ENCODE measurements at regions not wholly inside any gene's neighbourhood (a gene's known extent, or its start where the extent isn't known, plus 50 kb on each side); places are given as distances from the start of the nearest gene placed in this dataset.

DNA sequence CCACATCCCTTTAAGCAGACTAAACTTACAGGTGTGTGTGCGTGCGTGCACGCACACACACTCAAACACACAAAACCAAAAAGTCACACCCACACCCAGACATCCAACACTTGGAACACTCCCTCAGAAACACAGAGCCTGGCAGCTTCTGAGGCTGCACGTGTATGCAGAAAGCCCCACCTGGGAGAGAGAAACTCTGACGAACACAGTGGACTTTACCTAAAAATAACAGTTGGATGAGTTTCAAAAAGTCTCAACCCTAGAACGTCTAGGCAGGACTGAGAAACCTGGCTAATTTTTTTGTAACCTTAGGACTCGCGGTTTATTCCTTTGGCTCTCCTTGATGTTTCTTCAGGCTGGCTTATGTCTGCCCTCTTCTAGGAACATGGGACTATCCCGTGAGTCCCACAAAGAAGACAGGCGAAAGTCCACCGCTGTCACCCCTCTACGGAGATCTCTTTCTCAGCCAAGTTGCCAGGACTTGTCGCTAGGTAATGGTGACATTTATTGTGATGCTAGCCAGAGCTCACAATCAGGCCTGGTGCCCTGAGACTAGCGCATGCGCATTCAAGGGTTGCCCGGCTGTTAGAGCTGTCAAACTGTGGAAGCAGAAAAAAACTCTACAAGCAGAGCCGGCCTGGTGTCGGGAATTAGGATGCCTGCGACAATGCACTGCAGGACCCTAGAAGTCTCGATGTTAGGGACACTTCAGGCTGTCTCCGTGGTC is 595.8 kb upstream of the TSPY4 start:
- no CpG with 5 or more reads among the region's 21 CpGs for WGBS (ENCODE audit: extremely low coverage, insufficient coverage, low lambda C conversion rate)
- Histone ChIP-seq H3K4me3 (ENCODE audit: low read length) (no peak overlapping the region), H3K18ac (ENCODE audit: low read length) (no peak overlapping the region), H4K8ac (ENCODE audit: low read depth, low read length) (no peak overlapping the region), H3K4me2 (ENCODE audit: low read length) (no peak overlapping the region), H3K36me3 (ENCODE audit: control insufficient read depth, insufficient read depth, low read length) (no peaks in the 10 kb centered on the region), H3K79me2 (ENCODE audit: control insufficient read depth, insufficient read depth, low read length) (no peaks in the 10 kb centered on the region), H3K4me1 (ENCODE audit: control insufficient read depth, low read depth, low read length) (no peaks in the 10 kb centered on the region), H3K79me1 (ENCODE audit: low read length) (no peaks in the 10 kb centered on the region), H2BK5ac (ENCODE audit: low read length) (no peak overlapping the region), H3K23ac (ENCODE audit: low read length) (no peak overlapping the region), H4K5ac (ENCODE audit: low read length) (no peak overlapping the region), H3K56ac (ENCODE audit: low read length) (no peak overlapping the region), H3K9ac (ENCODE audit: low read length) (no peak overlapping the region), H3K27me3 (ENCODE audit: insufficient read depth, low read length, poor library complexity) (no peaks in the 10 kb centered on the region), H3K27ac (ENCODE audit: low read depth, low read length) (no peak overlapping the region), H3K4ac (ENCODE audit: low read depth, low read length) (no peak overlapping the region), H2BK15ac (replicated peaks; ENCODE audit: low read depth) (no peak overlapping the region), H2BK120ac (ENCODE audit: low read depth, low read length) (no peak overlapping the region), H2AK5ac (ENCODE audit: low read length) (no peak overlapping the region)
- DNase-seq, result no peak

DNA sequence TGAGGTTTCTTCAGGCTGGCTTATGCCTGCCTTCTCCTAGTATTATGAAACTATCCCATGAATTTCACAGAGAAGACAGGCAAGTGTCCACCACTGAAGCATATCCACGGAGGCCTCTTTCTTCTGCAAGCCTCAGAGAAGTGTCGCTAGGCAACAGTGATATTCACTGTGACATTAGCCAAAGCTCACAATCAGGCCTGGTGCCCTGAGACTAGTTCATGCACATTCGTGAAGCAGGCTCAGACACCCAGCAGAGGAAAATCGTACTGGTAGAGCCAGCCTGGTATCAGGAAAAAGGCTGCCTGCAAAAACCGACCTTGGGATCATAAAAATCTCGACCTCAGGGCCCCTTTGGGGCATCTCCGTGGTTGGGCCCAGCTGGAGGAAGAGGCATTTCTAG is 573.1 kb upstream of the TSPY4 start:
- no CpG with 5 or more reads among the region's 7 CpGs for WGBS (ENCODE audit: extremely low coverage, insufficient coverage, low lambda C conversion rate)
- no peak overlapping the region for H4K8ac ChIP-seq (ENCODE audit: low read depth, low read length)
- H2BK5ac ChIP-seq (ENCODE audit: low read length), result no peak overlapping the region
- no peaks in the 10 kb centered on the region for H3K27me3 ChIP-seq (ENCODE audit: insufficient read depth, low read length, poor library complexity)
- no peak overlapping the region for H3K9ac ChIP-seq (ENCODE audit: low read length)
- no peak overlapping the region for H3K27ac ChIP-seq (ENCODE audit: low read depth, low read length)
- H3K79me1 ChIP-seq (ENCODE audit: low read length), result no peaks in the 10 kb centered on the region
- no peak overlapping the region for H3K4me2 ChIP-seq (ENCODE audit: low read length)
- H3K4me3 ChIP-seq (ENCODE audit: low read length), result no peak overlapping the region
- no peak overlapping the region for H2AK5ac ChIP-seq (ENCODE audit: low read length)
- H3K23ac ChIP-seq (ENCODE audit: low read length), result no peak overlapping the region
- H3K4me1 ChIP-seq (ENCODE audit: control insufficient read depth, low read depth, low read length), result no peaks in the 10 kb centered on the region
- H3K18ac ChIP-seq (ENCODE audit: low read length), result no peak overlapping the region
- no peak overlapping the region for H3K4ac ChIP-seq (ENCODE audit: low read depth, low read length)
- no peaks in the 10 kb centered on the region for H3K36me3 ChIP-seq (ENCODE audit: control insufficient read depth, insufficient read depth, low read length)
- no peak overlapping the region for H4K5ac ChIP-seq (ENCODE audit: low read length)
- H2BK15ac ChIP-seq (replicated peaks; ENCODE audit: low read depth), result no peak overlapping the region
- no peaks in the 10 kb centered on the region for H3K79me2 ChIP-seq (ENCODE audit: control insufficient read depth, insufficient read depth, low read length)
- H3K56ac ChIP-seq (ENCODE audit: low read length), result no peak overlapping the region
- H2BK120ac ChIP-seq (ENCODE audit: low read depth, low read length), result no peak overlapping the region
- DNase-seq, result no peak

DNA sequence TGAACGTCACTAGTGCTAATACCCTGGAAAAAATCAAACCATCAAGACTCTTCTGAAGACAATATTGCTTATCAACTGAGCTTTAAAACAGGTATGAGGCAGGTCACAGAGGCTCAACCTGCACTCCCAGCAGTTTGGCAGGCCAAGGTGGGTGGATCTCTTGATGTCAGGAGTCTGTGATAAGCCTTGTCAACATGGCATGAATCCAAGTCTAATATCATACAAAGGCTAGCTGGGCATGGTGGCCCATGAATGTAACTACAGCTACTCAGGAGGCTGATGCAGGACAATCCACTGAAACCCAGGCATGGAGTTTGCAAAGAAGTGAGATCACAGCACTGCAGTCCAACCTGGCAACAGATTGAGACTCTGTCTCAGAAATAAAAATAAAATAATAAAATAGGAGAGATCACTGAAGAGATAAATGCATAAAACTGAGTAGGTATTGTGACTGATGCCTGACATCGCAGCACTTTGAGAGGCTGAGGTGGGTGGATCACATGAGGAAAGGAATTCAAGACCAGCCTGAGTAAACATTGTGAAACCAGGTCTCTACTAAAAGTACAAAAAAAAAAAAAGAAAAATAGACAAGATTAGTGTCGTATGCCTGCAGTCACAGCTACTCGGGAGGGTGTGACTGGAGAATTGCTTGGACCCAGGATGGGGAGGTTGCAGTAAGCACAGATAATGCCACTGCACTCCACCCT is 555.9 kb upstream of the TSPY4 start:
- no peaks in the 10 kb centered on the region for H3K79me1 ChIP-seq (ENCODE audit: low read length)
- H4K5ac ChIP-seq (ENCODE audit: low read length), result no peak overlapping the region
- H3K27ac ChIP-seq (ENCODE audit: low read depth, low read length), result no peak overlapping the region
- H3K56ac ChIP-seq (ENCODE audit: low read length), result no peak overlapping the region
- no peaks in the 10 kb centered on the region for H3K27me3 ChIP-seq (ENCODE audit: insufficient read depth, low read length, poor library complexity)
- no peak overlapping the region for H3K18ac ChIP-seq (ENCODE audit: low read length)
- H3K4ac ChIP-seq (ENCODE audit: low read depth, low read length), result no peak overlapping the region
- H3K4me2 ChIP-seq (ENCODE audit: low read length), result no peak overlapping the region
- no peaks in the 10 kb centered on the region for H3K79me2 ChIP-seq (ENCODE audit: control insufficient read depth, insufficient read depth, low read length)
- no peak overlapping the region for H4K8ac ChIP-seq (ENCODE audit: low read depth, low read length)
- WGBS (ENCODE audit: extremely low coverage, insufficient coverage, low lambda C conversion rate), result no CpG with 5 or more reads among the region's 4 CpGs
- no peak overlapping the region for H2BK5ac ChIP-seq (ENCODE audit: low read length)
- no peak overlapping the region for H2BK120ac ChIP-seq (ENCODE audit: low read depth, low read length)
- H3K9ac ChIP-seq (ENCODE audit: low read length), result no peak overlapping the region
- DNase-seq, result no peak
- no peak overlapping the region for H3K23ac ChIP-seq (ENCODE audit: low read length)
- no peaks in the 10 kb centered on the region for H3K36me3 ChIP-seq (ENCODE audit: control insufficient read depth, insufficient read depth, low read length)
- no peak overlapping the region for H2AK5ac ChIP-seq (ENCODE audit: low read length)
- no peaks in the 10 kb centered on the region for H3K4me1 ChIP-seq (ENCODE audit: control insufficient read depth, low read depth, low read length)
- no peak overlapping the region for H3K4me3 ChIP-seq (ENCODE audit: low read length)
- H2BK15ac ChIP-seq (replicated peaks; ENCODE audit: low read depth), result no peak overlapping the region

DNA sequence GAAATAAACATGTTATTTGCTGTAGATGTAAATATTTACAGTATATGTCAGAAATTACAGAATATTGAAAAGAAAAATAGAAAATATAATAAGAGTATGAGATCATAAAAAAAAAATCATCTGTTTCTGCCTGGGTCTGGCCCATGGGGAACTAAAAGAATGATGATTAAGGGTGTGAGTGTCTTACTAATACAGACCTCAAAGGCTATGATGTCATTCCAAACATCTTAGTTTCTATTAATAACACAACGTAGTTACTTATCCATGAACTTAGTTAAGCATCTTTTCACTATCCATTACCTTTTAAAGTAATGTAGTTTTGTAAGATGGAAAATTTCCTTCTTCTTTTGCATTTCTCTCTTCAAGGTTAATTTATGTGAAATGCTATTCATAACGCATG is 542.7 kb upstream of the TSPY4 start:
- Histone ChIP-seq H3K56ac (ENCODE audit: low read length) (no peak overlapping the region), H3K27ac (ENCODE audit: low read depth, low read length) (no peak overlapping the region), H3K79me1 (ENCODE audit: low read length) (no peaks in the 10 kb centered on the region), H2BK120ac (ENCODE audit: low read depth, low read length) (no peak overlapping the region), H3K36me3 (ENCODE audit: control insufficient read depth, insufficient read depth, low read length) (no peaks in the 10 kb centered on the region), H2BK5ac (ENCODE audit: low read length) (no peak overlapping the region), H3K4me2 (ENCODE audit: low read length) (no peak overlapping the region), H3K18ac (ENCODE audit: low read length) (no peak overlapping the region), H3K23ac (ENCODE audit: low read length) (no peak overlapping the region), H3K4me3 (ENCODE audit: low read length) (no peak overlapping the region), H3K4me1 (ENCODE audit: control insufficient read depth, low read depth, low read length) (no peaks in the 10 kb centered on the region), H3K27me3 (ENCODE audit: insufficient read depth, low read length, poor library complexity) (no peaks in the 10 kb centered on the region), H3K9ac (ENCODE audit: low read length) (no peak overlapping the region), H3K4ac (ENCODE audit: low read depth, low read length) (no peak overlapping the region), H2BK15ac (replicated peaks; ENCODE audit: low read depth) (no peak overlapping the region), H4K5ac (ENCODE audit: low read length) (no peak overlapping the region), H2AK5ac (ENCODE audit: low read length) (no peak overlapping the region), H4K8ac (ENCODE audit: low read depth, low read length) (no peak overlapping the region), H3K79me2 (ENCODE audit: control insufficient read depth, insufficient read depth, low read length) (no peaks in the 10 kb centered on the region)
- WGBS (ENCODE audit: extremely low coverage, insufficient coverage, low lambda C conversion rate), result no CpG with 5 or more reads among the region's 2 CpGs
- no peak for DNase-seq

DNA sequence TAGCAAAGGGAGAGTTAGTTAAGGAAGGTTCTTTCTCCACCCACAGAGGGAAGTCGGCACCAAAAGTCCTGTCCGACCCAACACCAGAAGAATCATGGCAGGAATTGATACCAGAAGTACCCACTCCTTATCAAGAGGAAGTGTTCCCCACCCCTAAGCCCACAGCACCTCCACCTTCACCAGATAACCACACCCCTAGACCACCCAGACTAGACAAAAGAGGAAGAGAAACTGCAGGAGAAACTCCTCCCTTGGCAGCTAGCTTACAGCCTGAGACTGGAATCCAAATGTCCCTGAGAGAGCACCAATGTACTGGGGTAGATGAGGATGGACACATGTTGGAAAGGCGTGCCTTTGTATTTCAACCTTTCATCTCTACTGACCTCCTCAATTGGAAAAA is 532.9 kb upstream of the TSPY4 start:
- H2BK120ac ChIP-seq (ENCODE audit: low read depth, low read length), result no peak overlapping the region
- no peaks in the 10 kb centered on the region for H3K36me3 ChIP-seq (ENCODE audit: control insufficient read depth, insufficient read depth, low read length)
- no peak overlapping the region for H3K23ac ChIP-seq (ENCODE audit: low read length)
- no peak overlapping the region for H2BK5ac ChIP-seq (ENCODE audit: low read length)
- no peak overlapping the region for H3K4me2 ChIP-seq (ENCODE audit: low read length)
- H3K4me1 ChIP-seq (ENCODE audit: control insufficient read depth, low read depth, low read length), result no peaks in the 10 kb centered on the region
- no CpG with 5 or more reads among the region's 3 CpGs for WGBS (ENCODE audit: extremely low coverage, insufficient coverage, low lambda C conversion rate)
- no peaks in the 10 kb centered on the region for H3K79me2 ChIP-seq (ENCODE audit: control insufficient read depth, insufficient read depth, low read length)
- no peak overlapping the region for H3K27ac ChIP-seq (ENCODE audit: low read depth, low read length)
- H3K79me1 ChIP-seq (ENCODE audit: low read length), result no peaks in the 10 kb centered on the region
- no peaks in the 10 kb centered on the region for H3K27me3 ChIP-seq (ENCODE audit: insufficient read depth, low read length, poor library complexity)
- H3K4me3 ChIP-seq (ENCODE audit: low read length), result no peak overlapping the region
- H4K8ac ChIP-seq (ENCODE audit: low read depth, low read length), result no peak overlapping the region
- H3K9ac ChIP-seq (ENCODE audit: low read length), result no peak overlapping the region
- no peak overlapping the region for H3K4ac ChIP-seq (ENCODE audit: low read depth, low read length)
- no peak overlapping the region for H3K56ac ChIP-seq (ENCODE audit: low read length)
- H2AK5ac ChIP-seq (ENCODE audit: low read length), result no peak overlapping the region
- no peak overlapping the region for H2BK15ac ChIP-seq (replicated peaks; ENCODE audit: low read depth)
- no peak overlapping the region for H4K5ac ChIP-seq (ENCODE audit: low read length)
- no peak overlapping the region for H3K18ac ChIP-seq (ENCODE audit: low read length)
- no peak for DNase-seq
